AG08396 (cell line): ENCODE measurements at regions not wholly inside any gene's neighbourhood (a gene's known extent, or its start where the extent isn't known, plus 50 kb on each side); places are given as distances from the start of the nearest gene placed in this dataset.
"Not testable (repeated sequence)": the region's sequence is repeated elsewhere in the genome, so short reads cannot be mapped to it uniquely, and the experiment has no call there.

ENCODE experiments used
- DNase-seq: peaks from one replicate; pipeline ENCODE4 v3.0.0; 2012; ENCODE audit warnings: low spot score, mixed read lengths

DNA sequence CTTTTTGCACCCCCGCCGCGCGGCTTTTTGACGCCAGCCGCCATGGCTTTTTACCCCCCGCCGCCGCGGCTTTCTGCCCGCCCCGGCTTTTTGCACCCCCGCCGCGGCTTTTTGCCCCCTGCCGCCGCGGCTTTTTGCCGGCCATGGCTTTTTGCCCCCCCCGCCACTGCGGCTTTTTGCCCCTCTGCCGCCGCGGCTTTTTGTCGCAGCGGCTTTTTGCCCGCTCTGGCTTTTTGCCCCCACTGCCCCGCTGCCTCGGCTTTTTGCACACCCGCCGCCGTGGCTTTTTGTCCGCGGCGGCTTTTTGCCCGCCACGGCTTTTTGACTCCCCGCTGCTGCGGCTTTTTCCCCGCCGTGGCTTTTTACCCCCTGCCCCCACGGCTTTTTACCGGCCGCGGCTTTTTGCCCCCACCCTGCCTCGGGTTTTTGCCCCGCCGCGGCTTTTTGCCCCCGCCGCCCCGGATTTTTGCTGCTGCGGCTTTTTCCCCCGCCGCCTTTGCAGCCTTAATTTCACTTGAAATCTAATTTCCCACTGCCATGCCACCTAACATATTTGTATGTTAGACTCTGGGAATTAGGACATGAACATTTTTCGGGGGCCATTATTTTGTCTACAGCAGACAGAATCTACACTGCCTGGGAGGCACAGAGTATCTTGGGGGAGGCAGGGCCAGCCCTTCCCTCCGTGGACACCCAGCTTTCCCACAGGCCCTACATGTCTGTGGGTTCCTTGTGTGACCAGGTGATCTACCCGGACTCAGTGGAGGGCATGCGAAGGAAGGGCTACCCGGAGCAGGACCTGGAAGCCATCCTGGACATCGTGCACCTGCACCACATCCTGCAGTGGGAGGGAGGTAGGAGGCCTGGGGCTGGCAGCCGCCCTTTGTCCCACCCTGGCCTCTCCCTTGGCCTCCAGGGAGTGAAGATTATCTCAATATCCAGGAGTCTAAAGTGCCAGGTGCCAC lies 3031.0 kb upstream of the TEKT4 start:
- DNase-seq: no peak

- DNase-seq: not testable (repeated sequence)
Observed at GRCh38 chr2:91842264-91842663, 3029.0 kb upstream of the TEKT4 start.

- DNase-seq: not testable (repeated sequence)
Observed at GRCh38 chr2:91842913-91843312, 3028.3 kb upstream of the TEKT4 start.

- DNase-seq: not testable (repeated sequence)
Observed at GRCh38 chr2:91843723-91844450, 3027.3 kb upstream of the TEKT4 start.

- not testable (repeated sequence) for DNase-seq
Observed at GRCh38 chr2:91844451-91844825, 3026.8 kb upstream of the TEKT4 start.

- not testable (repeated sequence) for DNase-seq
Observed at GRCh38 chr2:91846388-91846787, 3024.8 kb upstream of the TEKT4 start.

- not testable (repeated sequence) for DNase-seq
Observed at GRCh38 chr2:91851689-91852420, 3019.4 kb upstream of the TEKT4 start.

DNA sequence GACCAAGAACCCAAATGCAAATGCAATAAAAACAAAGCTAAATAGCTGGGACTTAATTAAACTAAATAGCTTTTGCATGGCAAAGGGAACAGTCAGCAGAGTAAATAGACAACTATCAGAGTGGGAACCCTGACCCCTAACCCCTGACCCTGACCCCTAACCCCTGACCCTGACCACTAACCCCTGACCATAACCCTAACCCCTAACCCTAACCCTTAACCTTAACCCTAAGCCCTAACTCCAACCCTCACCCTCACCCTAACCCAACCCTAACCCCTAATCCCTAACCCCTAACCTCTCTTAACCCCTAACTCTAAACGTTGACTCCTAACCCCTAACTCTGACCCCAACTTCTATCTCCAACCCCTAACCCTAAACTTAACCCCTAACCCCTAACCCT lies 3014.3 kb upstream of the TEKT4 start:
- not testable (repeated sequence) for DNase-seq

GRCh38 chr2:91857711-91858110 lies 3013.5 kb upstream of the TEKT4 start:
- DNase-seq: not testable (repeated sequence)

- not testable (repeated sequence) for DNase-seq
Observed at GRCh38 chr2:91871716-91872115, 2999.5 kb upstream of the TEKT4 start.

- DNase-seq: not testable (repeated sequence)
Observed at GRCh38 chr2:91873416-91873815, 2997.8 kb upstream of the TEKT4 start.

DNA sequence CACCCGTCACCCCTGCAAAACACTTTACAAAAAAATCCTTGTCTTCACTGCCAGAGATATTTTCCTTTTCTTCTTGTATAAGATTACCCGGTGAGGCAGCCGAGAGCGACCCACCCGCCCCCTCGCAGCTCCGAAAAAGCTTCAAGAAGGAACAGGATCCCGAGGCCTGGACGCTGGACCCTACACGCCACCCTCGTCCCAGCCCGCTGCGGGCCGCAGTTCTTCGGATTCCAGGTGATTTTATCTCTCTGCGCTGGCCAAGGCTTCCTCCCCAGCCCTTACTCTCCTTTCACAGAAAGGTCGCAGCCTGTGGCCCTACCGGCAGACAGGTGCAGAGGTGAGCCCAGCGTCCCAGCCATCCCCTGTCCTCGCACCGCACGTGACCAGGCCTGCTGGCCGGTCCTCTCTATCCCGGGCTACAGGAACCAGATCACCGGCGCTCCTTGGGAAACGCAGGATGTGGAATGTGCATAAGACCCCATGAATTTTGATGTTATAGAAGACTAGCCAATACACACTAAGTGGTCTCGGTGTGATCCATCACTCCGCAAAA lies 2993.5 kb upstream of the TEKT4 start:
- DNase-seq: not testable (repeated sequence)

DNA sequence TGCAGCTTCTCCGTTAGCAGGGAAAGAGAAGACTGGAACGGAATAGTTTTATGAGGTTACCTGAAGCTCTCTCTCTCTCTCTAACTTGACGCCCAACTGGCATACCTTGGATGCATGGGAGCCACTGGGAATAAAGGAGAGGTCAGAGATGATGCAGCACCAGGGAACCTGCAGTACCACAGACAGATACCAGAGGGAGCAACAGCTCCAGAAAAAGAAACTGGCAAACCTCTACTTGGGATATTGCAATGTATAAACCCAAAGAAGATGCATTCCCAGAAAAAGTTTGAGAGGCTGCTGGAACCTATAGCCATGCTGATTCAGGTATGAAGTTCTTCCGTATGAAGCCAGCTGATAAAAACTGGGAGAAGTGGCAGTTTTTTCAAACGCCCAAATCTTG lies 2976.1 kb upstream of the TEKT4 start:
- not testable (repeated sequence) for DNase-seq

DNA sequence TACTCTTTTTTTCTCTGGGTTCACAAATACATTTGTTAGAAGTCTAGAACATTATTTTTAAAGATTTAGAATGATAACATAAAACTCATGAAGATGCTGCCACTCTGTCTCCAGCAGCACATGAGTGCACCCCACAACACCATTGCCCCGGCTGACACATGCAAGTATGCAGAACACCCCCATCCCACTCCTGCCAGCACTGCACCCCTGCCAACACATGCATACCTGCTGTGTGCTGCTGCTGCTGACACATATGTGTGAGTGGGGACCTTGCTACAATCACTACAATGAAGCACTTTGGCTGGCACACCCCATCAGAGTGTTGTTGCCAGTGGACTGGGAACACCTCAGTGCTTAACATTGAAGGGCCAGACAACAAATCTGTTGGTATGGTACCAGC lies 2953.6 kb upstream of the TEKT4 start:
- not testable (repeated sequence) for DNase-seq
